Subcutaneous abdominal adipose tissue (tissue), 5 donors: ENCODE measurements at regions not wholly inside any gene's neighbourhood (a gene's known extent, or its start where the extent isn't known, plus 50 kb on each side); places are given as distances from the start of the nearest gene placed in this dataset.

ENCODE experiments used
- H3K27ac ChIP-seq: one replicate; pipeline ENCODE4 v1.7.0; 2013; ENCODE audit warnings: low read depth, mild to moderate bottlenecking, inconsistent platforms, low read length, moderate library complexity
- H3K27me3 ChIP-seq, 5 donors: one replicate each; pipeline ENCODE4 v1.7.0; 2013; ENCODE audit warnings: low read length in 5 of 5, inconsistent platforms in 1 of 5; ENCODE audit not compliant: control insufficient read depth in 5 of 5, insufficient read depth in 4 of 5
- H3K36me3 ChIP-seq, 5 donors: one replicate each; pipeline ENCODE4 v1.7.0; 2013; ENCODE audit warnings: low read length in 5 of 5; ENCODE audit not compliant: control insufficient read depth in 5 of 5, insufficient read depth in 5 of 5
- H3K4me1 ChIP-seq, 5 donors: one replicate each; pipeline ENCODE4 v1.7.0; 2013; ENCODE audit warnings: low read length in 5 of 5, mild to moderate bottlenecking in 3 of 5, moderate library complexity in 1 of 5; ENCODE audit not compliant: control insufficient read depth in 5 of 5, insufficient read depth in 5 of 5
- H3K4me3 ChIP-seq, 5 donors: one replicate each; pipeline ENCODE4 v1.7.0; 2013; ENCODE audit warnings: low read length in 5 of 5, low read depth in 1 of 5
- H3K9ac ChIP-seq, 5 donors: one replicate each; pipeline ENCODE4 v1.7.0; 2013; ENCODE audit warnings: low read length in 5 of 5, mild to moderate bottlenecking in 4 of 5, moderate library complexity in 3 of 5
- H3K9me3 ChIP-seq, 5 donors: one replicate each; pipeline ENCODE4 v1.7.0; 2013; ENCODE audit warnings: low read length in 5 of 5; ENCODE audit not compliant: control insufficient read depth in 5 of 5
- donor health status: healthy.
- donor health status: healthy.
- donor health status: healthy.
- donor health status: healthy.
- donor health status: healthy.

DNA sequence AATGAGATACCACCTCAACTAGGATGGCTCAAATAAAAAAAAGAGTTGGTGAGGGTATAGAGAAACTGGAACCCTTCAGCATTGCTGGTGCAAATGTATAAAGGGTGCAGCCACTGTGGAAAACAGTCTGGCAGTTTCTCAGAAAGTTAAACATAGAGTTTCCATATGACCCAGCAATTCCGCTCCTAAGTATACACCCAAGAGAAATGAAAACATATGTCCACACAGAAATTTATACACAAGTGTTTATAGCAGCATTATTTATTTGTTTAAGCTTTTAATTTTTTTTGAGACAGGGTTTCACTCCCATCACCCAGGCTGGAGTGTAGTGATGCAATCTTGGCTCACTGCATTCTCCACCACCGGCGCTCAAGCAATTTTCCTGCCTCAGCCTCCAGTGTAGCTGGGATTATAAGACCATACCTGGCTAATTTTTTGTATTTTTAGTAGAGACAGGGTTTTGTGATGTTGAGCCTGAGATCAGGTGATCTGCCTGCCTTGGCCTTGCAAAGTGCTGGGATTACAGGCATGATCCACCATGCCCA lies 118.2 kb upstream of the KIF5B start:
- Histone ChIP-seq H3K9ac (no peak overlapping the region), H3K4me1 (peaks cover 0 to 5% (median 4%) of the 10 kb centered on the region in 5 donors), H3K9me3 (peaks cover 0 to 4% (median 0%) of the 10 kb centered on the region in 5 donors), H3K27ac (no peak overlapping the region), H3K4me3 (no peak overlapping the region), H3K36me3 (no peaks in the 10 kb centered on the region), H3K27me3 (no peaks in the 10 kb centered on the region)

- Histone ChIP-seq H3K4me1 (peaks cover 0 to 5% (median 4%) of the 10 kb centered on the region in 5 donors), H3K36me3 (no peaks in the 10 kb centered on the region), H3K9me3 (peaks cover 0 to 4% (median 0%) of the 10 kb centered on the region in 5 donors), H3K27me3 (no peaks in the 10 kb centered on the region), H3K4me3 (no peak overlapping the region), H3K9ac (no peak overlapping the region), H3K27ac (no peak overlapping the region)
Observed at GRCh38 chr10:32171204-32171603, 115.0 kb upstream of the KIF5B start.

DNA sequence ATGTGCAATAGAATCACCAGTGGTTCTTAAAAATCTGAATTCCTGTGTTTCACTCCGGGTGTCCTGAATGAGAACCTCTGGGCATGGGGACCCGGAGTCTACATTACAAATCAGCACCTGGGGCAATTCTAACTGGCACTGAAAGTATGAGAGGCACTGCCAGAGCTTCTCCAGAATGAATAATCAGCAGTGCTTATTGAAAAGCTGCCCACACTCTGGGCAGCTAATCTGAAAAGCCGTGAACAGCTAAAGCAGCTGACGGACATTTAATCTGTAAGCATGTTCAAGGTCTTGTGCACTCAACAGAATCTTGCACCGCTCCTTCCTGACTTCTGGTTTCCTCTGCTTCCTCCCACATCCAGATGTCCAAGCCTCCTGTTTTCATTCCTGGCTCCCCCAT lies 113.3 kb upstream of the KIF5B start:
- Histone ChIP-seq H3K27ac (no peak overlapping the region), H3K9me3 (peaks cover 0 to 2% (median 0%) of the 10 kb centered on the region in 5 donors), H3K36me3 (no peaks in the 10 kb centered on the region), H3K27me3 (no peaks in the 10 kb centered on the region), H3K4me3 (no peak overlapping the region), H3K9ac (no peak overlapping the region), H3K4me1 (peaks cover 0 to 8% (median 5%) of the 10 kb centered on the region in 5 donors)

DNA sequence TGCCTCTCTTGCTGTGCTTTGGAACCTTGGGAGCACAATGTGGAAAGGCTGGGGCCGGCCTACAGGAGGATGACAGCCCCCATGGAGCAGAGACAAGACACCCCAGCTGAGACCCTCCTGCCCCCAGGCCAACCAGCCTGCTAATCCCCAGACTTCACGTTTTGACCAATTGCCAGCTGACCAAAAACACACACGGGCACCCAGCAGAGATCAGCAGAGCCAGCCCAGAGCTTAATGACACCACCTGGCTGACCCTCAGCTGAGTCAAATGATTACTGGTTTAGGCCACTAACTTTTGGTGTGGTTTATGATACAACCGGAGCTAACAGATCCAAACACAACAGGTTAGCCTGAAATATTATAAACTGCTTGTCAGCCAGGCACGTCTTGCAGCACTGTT lies 111.2 kb upstream of the KIF5B start:
- no peaks in the 10 kb centered on the region for H3K36me3 ChIP-seq
- no peaks in the 10 kb centered on the region for H3K27me3 ChIP-seq
- H3K9ac ChIP-seq, result no peak overlapping the region
- H3K9me3 ChIP-seq, result no peaks in the 10 kb centered on the region
- peaks cover 0 to 8% (median 5%) of the 10 kb centered on the region in 5 donors for H3K4me1 ChIP-seq
- no peak overlapping the region for H3K27ac ChIP-seq
- no peak overlapping the region for H3K4me3 ChIP-seq

DNA sequence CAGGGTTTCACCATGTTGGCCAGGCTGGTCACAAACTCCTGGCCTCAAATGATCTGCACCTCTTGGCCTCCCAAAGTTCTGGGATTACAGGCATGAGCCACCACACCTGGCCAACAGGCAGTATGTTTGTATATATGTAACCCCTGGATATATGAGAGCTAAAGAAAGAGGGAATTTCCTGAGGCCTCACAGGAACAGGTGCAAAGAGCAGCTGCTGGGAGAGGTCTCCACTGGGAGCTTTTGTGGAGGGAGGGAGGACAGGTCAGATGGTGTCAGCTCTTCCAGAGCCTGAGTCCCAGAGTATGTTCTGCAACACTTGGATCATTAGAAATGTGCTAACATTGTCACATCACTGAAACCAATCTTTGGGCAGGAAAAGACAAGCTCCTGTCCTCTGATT lies 110.1 kb upstream of the KIF5B start:
- H3K27ac ChIP-seq, result no peak overlapping the region
- H3K9ac ChIP-seq, result no peak overlapping the region
- H3K27me3 ChIP-seq, result no peaks in the 10 kb centered on the region
- no peaks in the 10 kb centered on the region for H3K36me3 ChIP-seq
- peaks cover 0 to 12% (median 7%) of the 10 kb centered on the region in 5 donors for H3K4me1 ChIP-seq
- no peaks in the 10 kb centered on the region for H3K9me3 ChIP-seq
- H3K4me3 ChIP-seq, result no peak overlapping the region

DNA sequence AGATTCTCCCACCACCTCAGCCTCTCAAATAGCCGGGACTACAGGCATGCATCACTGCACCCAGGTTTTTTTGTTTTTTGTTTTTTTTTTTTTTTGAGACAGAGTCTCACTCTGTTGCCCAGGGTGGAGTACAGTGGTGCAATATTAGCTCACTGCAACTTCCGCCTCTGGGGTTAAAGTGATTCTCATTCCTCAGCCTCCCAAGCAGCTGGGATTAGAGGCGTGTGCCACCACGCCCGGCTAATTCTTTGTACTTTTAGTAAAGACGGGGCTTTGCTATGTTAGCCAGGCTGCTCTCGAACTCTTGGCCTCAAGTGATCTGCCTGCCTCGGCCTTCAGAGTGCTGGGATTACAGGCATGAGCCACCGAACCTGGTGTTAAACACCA lies 107.5 kb upstream of the KIF5B start:
- peaks cover 0 to 16% (median 13%) of the 10 kb centered on the region in 5 donors for H3K4me1 ChIP-seq
- H3K27ac ChIP-seq, result no peak overlapping the region
- no peaks in the 10 kb centered on the region for H3K36me3 ChIP-seq
- H3K27me3 ChIP-seq, result no peaks in the 10 kb centered on the region
- H3K4me3 ChIP-seq, result no peak overlapping the region
- H3K9ac ChIP-seq, result no peak overlapping the region
- H3K9me3 ChIP-seq, result no peaks in the 10 kb centered on the region

- peaks cover 0 to 16% (median 13%) of the 10 kb centered on the region in 5 donors for H3K4me1 ChIP-seq
- no peaks in the 10 kb centered on the region for H3K9me3 ChIP-seq
- no peak overlapping the region for H3K9ac ChIP-seq
- H3K27me3 ChIP-seq, result no peaks in the 10 kb centered on the region
- H3K36me3 ChIP-seq, result no peaks in the 10 kb centered on the region
- no peak overlapping the region for H3K4me3 ChIP-seq
- H3K27ac ChIP-seq, result no peak overlapping the region
Observed at GRCh38 chr10:32163071-32163761, 107.0 kb upstream of the KIF5B start.

DNA sequence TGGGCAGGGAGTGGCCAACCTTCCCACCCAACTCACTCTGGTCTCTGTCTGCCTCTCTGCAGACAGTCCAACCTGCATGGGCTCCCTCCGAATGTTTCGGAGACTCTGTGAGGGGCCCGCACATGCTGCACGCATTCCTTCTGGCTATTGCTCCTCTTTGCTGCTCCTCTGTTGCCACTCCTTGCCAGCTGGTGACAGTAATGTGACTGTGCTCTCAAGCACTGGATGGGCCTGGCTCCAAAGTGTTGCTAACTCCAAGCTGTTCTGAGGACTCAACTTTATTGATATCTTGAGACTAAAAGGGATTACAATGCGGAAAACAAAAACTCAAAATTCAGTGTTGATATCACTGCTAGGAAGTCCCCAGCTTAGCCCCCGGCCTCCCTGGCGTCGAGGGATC lies 105.4 kb upstream of the KIF5B start:
- Histone ChIP-seq H3K9ac (no peak overlapping the region), H3K27me3 (no peaks in the 10 kb centered on the region), H3K36me3 (no peaks in the 10 kb centered on the region), H3K27ac (peak overlapping the region; percentile 41), H3K9me3 (no peaks in the 10 kb centered on the region), H3K4me3 (no peak overlapping the region), H3K4me1 (peaks cover 0 to 16% (median 13%) of the 10 kb centered on the region in 5 donors)

- no peaks in the 10 kb centered on the region for H3K9me3 ChIP-seq
- H3K36me3 ChIP-seq, result no peaks in the 10 kb centered on the region
- peak overlapping the region; percentile 41 for H3K27ac ChIP-seq
- H3K4me3 ChIP-seq, result no peak overlapping the region
- H3K9ac ChIP-seq, result no peak overlapping the region
- no peaks in the 10 kb centered on the region for H3K27me3 ChIP-seq
- peaks cover 0 to 15% (median 13%) of the 10 kb centered on the region in 5 donors for H3K4me1 ChIP-seq
Observed at GRCh38 chr10:32160864-32161263, 104.6 kb upstream of the KIF5B start.

DNA sequence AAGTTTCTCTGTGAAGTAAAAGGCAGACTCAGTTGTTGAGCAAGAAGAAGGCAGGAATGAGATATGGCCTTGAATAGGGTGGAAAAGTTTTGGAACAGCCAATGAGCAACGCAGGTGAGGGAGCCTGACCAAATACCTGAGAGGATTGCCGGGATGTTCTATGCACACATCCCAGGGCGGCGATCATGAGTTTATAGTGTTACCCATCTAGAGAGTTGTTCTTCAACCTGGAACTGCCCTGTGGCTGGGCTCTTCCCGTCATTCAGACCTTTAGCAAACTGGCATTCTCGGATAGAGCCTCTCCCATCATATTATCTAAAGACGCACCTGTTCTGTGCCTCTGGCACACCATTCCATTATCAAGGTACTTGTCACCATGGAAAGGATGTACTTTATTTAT lies 103.0 kb upstream of the KIF5B start:
- no peaks in the 10 kb centered on the region for H3K36me3 ChIP-seq
- peaks cover 0 to 2% (median 0%) of the 10 kb centered on the region in 5 donors for H3K9me3 ChIP-seq
- H3K27ac ChIP-seq, result no peak overlapping the region
- no peak overlapping the region for H3K4me3 ChIP-seq
- H3K9ac ChIP-seq, result no peak overlapping the region
- peaks cover 0 to 14% (median 12%) of the 10 kb centered on the region in 5 donors for H3K4me1 ChIP-seq
- H3K27me3 ChIP-seq, result no peaks in the 10 kb centered on the region
